Fibroblast of gingiva (primary cell): ENCODE measurements at regions not wholly inside any gene's neighbourhood (a gene's known extent, or its start where the extent isn't known, plus 50 kb on each side); places are given as distances from the start of the nearest gene placed in this dataset.

Source experiments
- DNase-seq: peaks from one replicate; pipeline ENCODE4 v3.0.0-alpha.2; 2011; ENCODE audit warnings: low read depth

- DNase-seq, result no peak
These were observed 156.5 kb upstream of the GDF10 start for GRCh38 chr10:47143473-47143872.

GRCh38 chr10:47144525-47144924, 155.5 kb upstream of the GDF10 start:
- DNase-seq, result no peak

- no peak for DNase-seq
These were observed 154.6 kb upstream of the GDF10 start for GRCh38 chr10:47145290-47145934.

- DNase-seq, result no peak
These were observed 153.4 kb upstream of the GDF10 start for GRCh38 chr10:47146572-47146971.

- DNase-seq, result no peak
These were observed 152.8 kb upstream of the GDF10 start for GRCh38 chr10:47147186-47147585.

- DNase-seq, result no peak
These were observed 149.4 kb upstream of the GDF10 start for GRCh38 chr10:47150581-47150980.

GRCh38 chr10:47151920-47152319, 148.1 kb upstream of the GDF10 start:
- no peak for DNase-seq

GRCh38 chr10:47152861-47153349, 147.1 kb upstream of the GDF10 start:
- DNase-seq, result no peak

- no peak for DNase-seq
These were observed 145.2 kb upstream of the GDF10 start for GRCh38 chr10:47154762-47155161.

GRCh38 chr10:47156873-47157272, 143.1 kb upstream of the GDF10 start:
- no peak for DNase-seq

- no peak for DNase-seq
These were observed 141.6 kb upstream of the GDF10 start for GRCh38 chr10:47158116-47159071.

GRCh38 chr10:47159361-47160260, 140.4 kb upstream of the GDF10 start:
- DNase-seq, result no peak

- no peak for DNase-seq
These were observed 139.6 kb upstream of the GDF10 start for GRCh38 chr10:47160261-47160908.

- no peak for DNase-seq
These were observed 139.0 kb upstream of the GDF10 start for GRCh38 chr10:47160967-47161366.

GRCh38 chr10:47161465-47161864, 138.5 kb upstream of the GDF10 start:
- DNase-seq, result no peak

- peak; percentile 28 for DNase-seq
These were observed 135.7 kb upstream of the GDF10 start for GRCh38 chr10:47164126-47164799.

GRCh38 chr10:47164800-47165128, 135.2 kb upstream of the GDF10 start:
- DNase-seq, result no peak

GRCh38 chr10:47165168-47165710, 134.8 kb upstream of the GDF10 start:
- DNase-seq, result no peak

GRCh38 chr10:47165711-47166404, 134.1 kb upstream of the GDF10 start:
- DNase-seq, result peak; percentile 61

- no peak for DNase-seq
These were observed 133.6 kb upstream of the GDF10 start for GRCh38 chr10:47166405-47166777.
